Neutrophil (primary cell): ENCODE measurements at regions not wholly inside any gene's neighbourhood (a gene's known extent, or its start where the extent isn't known, plus 50 kb on each side); places are given as distances from the start of the nearest gene placed in this dataset.
A peak's percentile ranks its signal among the peaks of the same experiment; 100 is the strongest.

Source experiments
- H3K27ac ChIP-seq: fragments of 200-600 bp; sonication (generic); 2 replicates; pipeline ENCODE4 v1.5.1; 2016; ENCODE audit warnings: mild to moderate bottlenecking, moderate library complexity
- H3K27me3 ChIP-seq: fragments of 200-600 bp; sonication (generic); 2 replicates; pipeline ENCODE4 v1.6.0; 2016; ENCODE audit warnings: mild to moderate bottlenecking
- H3K36me3 ChIP-seq: fragments of 200-600 bp; sonication (generic); 2 replicates; pipeline ENCODE4 v1.5.1; 2017
- H3K4me1 ChIP-seq, 2 experiments: fragments of 200-600 bp in 1 of 2; sonication (generic) in 1 of 2; 1 replicate in 1 of 2; 2 replicates in 1 of 2; pipeline versions ENCODE4 v1.5.1 to v1.6.1; 2013 to 2016; ENCODE audit warnings: low read depth in 1 of 2, low read length in 1 of 2, mild to moderate bottlenecking in 1 of 2, moderate library complexity in 1 of 2; ENCODE audit not compliant: control insufficient read depth in 1 of 2, insufficient read depth in 1 of 2
- H3K4me3 ChIP-seq, 2 experiments: fragments of 200-600 bp in 1 of 2; sonication (generic) in 1 of 2; 1 replicate in 1 of 2; 2 replicates in 1 of 2; pipeline ENCODE4 v1.5.1; 2013 to 2016; ENCODE audit warnings: low read depth in 1 of 2, low read length in 1 of 2, mild to moderate bottlenecking in 1 of 2, moderate library complexity in 1 of 2
- H3K9me3 ChIP-seq: fragments of 200-600 bp; sonication (generic); 2 replicates; pipeline ENCODE4 v1.5.1; 2016
- CTCF ChIP-seq: fragments of 200-600 bp; sonication (generic); IDR thresholded peaks from 2 replicates; pipeline ENCODE4 v1.5.1; 2016; ENCODE audit warnings: antibody characterized with exemption

DNA sequence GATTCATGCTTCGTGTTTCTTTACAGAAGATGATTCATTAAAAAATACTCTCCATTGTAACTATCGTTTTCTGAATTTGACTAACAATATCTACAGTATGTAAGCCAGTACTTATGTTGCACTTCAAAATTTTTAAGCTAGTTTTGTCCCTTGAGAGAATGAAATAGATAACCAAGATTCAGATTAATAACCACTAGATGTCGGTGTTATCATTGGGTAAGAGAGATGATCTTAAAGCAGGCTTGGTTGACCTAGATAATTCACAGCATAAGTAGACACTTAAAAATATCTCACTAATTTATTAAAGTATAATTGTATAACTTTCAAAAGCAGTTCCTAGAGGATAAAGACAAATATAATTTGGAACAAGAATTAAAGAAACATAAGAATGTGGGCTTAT lies 430.9 kb downstream of the C4orf33 start:
- Histone ChIP-seq H3K27ac (no peak overlapping the region), H3K4me3 (no peak overlapping the region), H3K9me3 (no peaks in the 10 kb centered on the region), H3K4me1 (peaks cover 9 to 11% of the 10 kb centered on the region in 2 experiments), H3K27me3 (no peaks in the 10 kb centered on the region), H3K36me3 (no peaks in the 10 kb centered on the region)
- TF ChIP-seq CTCF = no peak

DNA sequence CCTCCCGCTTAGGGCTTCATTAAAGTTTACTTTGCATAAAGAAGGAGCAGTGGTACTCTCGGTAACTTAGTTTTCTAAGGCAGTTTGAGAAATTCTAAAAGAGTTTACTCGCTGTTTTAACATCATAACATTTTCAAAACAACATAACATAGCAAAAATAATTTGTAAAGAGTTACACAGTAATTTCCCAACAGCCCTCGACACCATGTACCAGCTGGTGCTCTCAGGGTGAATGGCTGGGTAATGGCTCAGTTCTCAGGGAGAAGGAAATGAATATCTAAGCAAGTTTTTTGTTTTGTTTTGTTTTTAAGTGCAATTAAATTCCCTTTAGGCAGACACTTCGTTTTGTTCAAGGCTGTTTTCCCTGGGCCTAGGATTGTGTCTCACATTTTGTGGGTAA lies 435.3 kb downstream of the C4orf33 start:
- no peak overlapping the region for H3K4me3 ChIP-seq
- no peaks in the 10 kb centered on the region for H3K36me3 ChIP-seq
- no peak overlapping the region for H3K27ac ChIP-seq
- no peak for TF ChIP-seq CTCF
- H3K9me3 ChIP-seq = no peaks in the 10 kb centered on the region
- H3K27me3 ChIP-seq = no peaks in the 10 kb centered on the region
- peaks cover 15 to 36% of the 10 kb centered on the region in 2 experiments for H3K4me1 ChIP-seq

DNA sequence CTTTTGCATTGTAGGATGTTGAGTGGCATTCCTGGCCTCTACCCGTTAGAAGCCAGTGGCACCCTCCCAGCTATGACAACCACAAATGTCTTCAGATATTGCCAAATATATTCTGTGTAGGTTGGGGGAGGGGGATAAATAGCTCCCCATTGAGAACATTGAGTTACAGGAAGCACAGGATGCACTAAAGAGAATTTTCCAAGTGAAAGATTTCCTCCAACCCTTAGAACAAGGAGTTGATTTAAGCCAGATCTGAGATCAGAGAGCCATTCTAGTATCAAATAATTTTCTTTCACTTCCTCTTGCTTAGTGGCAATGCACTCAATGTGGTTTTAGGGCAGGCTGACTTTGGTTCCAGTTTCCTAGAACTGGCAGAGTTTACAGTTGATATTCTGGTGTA lies 436.6 kb downstream of the C4orf33 start:
- Histone ChIP-seq H3K27me3 (no peaks in the 10 kb centered on the region), H3K4me3 (no peak overlapping the region), H3K27ac (peak overlapping the region; percentile 14), H3K36me3 (no peaks in the 10 kb centered on the region), H3K4me1 (peaks cover 15 to 36% of the 10 kb centered on the region in 2 experiments), H3K9me3 (no peaks in the 10 kb centered on the region)
- TF ChIP-seq CTCF = no peak

- Histone ChIP-seq H3K27ac (no peak overlapping the region), H3K27me3 (no peaks in the 10 kb centered on the region), H3K4me1 (no peaks in the 10 kb centered on the region), H3K36me3 (no peaks in the 10 kb centered on the region), H3K4me3 (no peak overlapping the region), H3K9me3 (no peaks in the 10 kb centered on the region)
- TF ChIP-seq CTCF = no peak
These were observed 447.3 kb downstream of the C4orf33 start for GRCh38 chr4:129543299-129543698.

- no peak overlapping the region for H3K27ac ChIP-seq
- H3K4me1 ChIP-seq = no peaks in the 10 kb centered on the region
- no peaks in the 10 kb centered on the region for H3K36me3 ChIP-seq
- H3K9me3 ChIP-seq = no peaks in the 10 kb centered on the region
- no peak overlapping the region for H3K4me3 ChIP-seq
- TF ChIP-seq CTCF = no peak
- H3K27me3 ChIP-seq = no peaks in the 10 kb centered on the region
These were observed 449.8 kb downstream of the C4orf33 start for GRCh38 chr4:129545599-129546278.
